T-cell (primary cell): ENCODE measurements at regions not wholly inside any gene's neighbourhood (a gene's known extent, or its start where the extent isn't known, plus 50 kb on each side); places are given as distances from the start of the nearest gene placed in this dataset.

Experiments
- ATAC-seq, 4 experiments: fragments of 200-7000 bp in 3 of 4; fragments of 150-1000 bp in 1 of 4; cut with Tn5 transposase; replicated peaks in 1 of 4; 1 replicate in 3 of 4; 2 replicates in 1 of 4; pipeline ENCODE4 v1.10.0; 2021; ENCODE audit warnings: moderate library complexity in 3 of 4, mild to moderate bottlenecking in 2 of 4, moderate number of reproducible peaks in 1 of 4
- CTCF ChIA-PET, 2 donors: fragments of 300-600 bp; sonication (Branson Sonifier 250); formaldehyde crosslinking; loops; one replicate each; lab custom pipeline; 2022; ENCODE audit warnings: antibody characterized with exemption in 2 of 2; lab: Charles Lee
- POLR2A ChIA-PET, 2 donors: fragments of 300-600 bp; sonication (Branson Sonifier 250); formaldehyde crosslinking; loops; one replicate each; lab custom pipeline; 2022; ENCODE audit warnings: antibody characterized with exemption in 2 of 2; lab: Charles Lee
- DNase-seq, 35 experiments: peaks; one replicate each; pipeline versions ENCODE4 v3.0.0 to v3.0.0-alpha.2; 2013 to 2023
- H3K27ac ChIP-seq: one replicate; pipeline ENCODE4 v1.5.1; 2013; ENCODE audit warnings: low read length
- H3K27me3 ChIP-seq, 2 experiments: replicated peaks in 1 of 2; 1 replicate in 1 of 2; 2 replicates in 1 of 2; pipeline versions ENCODE4 v1.6.1 to v1.7.0; 2013; ENCODE audit warnings: low read length in 1 of 2, mixed read lengths in 1 of 2; ENCODE audit not compliant: control insufficient read depth in 2 of 2, insufficient read depth in 2 of 2; ENCODE audit errors: extremely low read depth in 1 of 2
- H3K36me3 ChIP-seq, 2 donors: 1 replicate in 1 of 2; 2 replicates in 1 of 2; pipeline versions ENCODE4 v1.6.1 to v1.7.0; 2013; ENCODE audit warnings: low read length in 1 of 2; ENCODE audit not compliant: control insufficient read depth in 2 of 2, insufficient read depth in 1 of 2; ENCODE audit errors: extremely low read depth in 1 of 2
- H3K4me1 ChIP-seq, 2 experiments: 1 replicate in 1 of 2; 2 replicates in 1 of 2; pipeline versions ENCODE4 v1.6.1 to v1.7.0; 2013; ENCODE audit warnings: low read length in 2 of 2, mixed read lengths in 1 of 2; ENCODE audit not compliant: insufficient read depth in 2 of 2, control insufficient read depth in 1 of 2; ENCODE audit errors: extremely low read depth in 1 of 2
- H3K4me3 ChIP-seq, 2 donors: 1 replicate in 1 of 2; 2 replicates in 1 of 2; pipeline versions ENCODE4 v1.5.1 to v1.7.0; 2013; ENCODE audit warnings: mild to moderate bottlenecking in 2 of 2, low read length in 1 of 2, moderate library complexity in 1 of 2; ENCODE audit not compliant: control insufficient read depth in 1 of 2; ENCODE audit errors: extremely low read depth in 1 of 2
- H3K9me3 ChIP-seq: 2 replicates; pipeline ENCODE4 v1.7.0; 2013
- H3K27ac Mint-ChIP-seq, 2 donors: one replicate each; pipeline ENCODE4 v1.8.0; 2020 to 2021; ENCODE audit warnings: mild to moderate bottlenecking in 2 of 2, mixed read lengths in 2 of 2
- H3K27me3 Mint-ChIP-seq, 2 donors: one replicate each; pipeline ENCODE4 v1.8.0; 2021 to 2022; ENCODE audit warnings: mixed read lengths in 2 of 2
- H3K36me3 Mint-ChIP-seq: one replicate; pipeline ENCODE4 v1.8.0; 2021; ENCODE audit warnings: mixed read lengths
- H3K4me1 Mint-ChIP-seq, 3 donors: one replicate each; pipeline ENCODE4 v1.8.0; 2020 to 2022; ENCODE audit warnings: mixed read lengths in 3 of 3, mild to moderate bottlenecking in 1 of 3
- H3K4me3 Mint-ChIP-seq, 3 donors: one replicate each; pipeline ENCODE4 v1.8.0; 2020 to 2022; ENCODE audit warnings: mild to moderate bottlenecking in 3 of 3, mixed read lengths in 3 of 3, moderate library complexity in 3 of 3
- H3K9me3 Mint-ChIP-seq, 3 donors: one replicate each; pipeline ENCODE4 v1.8.0; 2020 to 2022; ENCODE audit warnings: mixed read lengths in 3 of 3
- WGBS: methylation state at CpG from one replicate; pipeline ENCODE4 v1.1.5; 2013; ENCODE audit warnings: missing lambda C conversion rate; ENCODE audit not compliant: insufficient coverage; 5-methylcytosine and 5-hydroxymethylcytosine counted together

- H3K4me1 Mint-ChIP-seq, result no peaks in the 10 kb centered on the region
- ATAC-seq, result no peak
- peaks cover 10 to 38% of the 10 kb centered on the region in 2 donors for H3K27me3 Mint-ChIP-seq
- Histone ChIP-seq H3K36me3 (no peaks in the 10 kb centered on the region), H3K27ac (no peak overlapping the region), H3K4me3 (no peak overlapping the region), H3K4me1 (no peaks in the 10 kb centered on the region), H3K9me3 (no peaks in the 10 kb centered on the region), H3K27me3 (peaks cover 0 to 7% of the 10 kb centered on the region in 2 experiments)
- H3K9me3 Mint-ChIP-seq, result no peaks in the 10 kb centered on the region
- no CpG with 5 or more reads among the region's 2 CpGs for WGBS
- H3K4me3 Mint-ChIP-seq, result no peak overlapping the region
- ChIA-PET POLR2A (no interaction called here), CTCF (no interaction called here)
- no peaks in the 10 kb centered on the region for H3K36me3 Mint-ChIP-seq
- H3K27ac Mint-ChIP-seq, result no peak overlapping the region
- no peak for DNase-seq
Measured at GRCh38 chr2:237227190-237227589, 141.5 kb downstream of the COPS8 start.

GRCh38 chr2:237227592-237228280 lies 142.0 kb downstream of the COPS8 start:
- Mint-ChIP-seq H3K27ac (no peak overlapping the region), H3K36me3 (no peaks in the 10 kb centered on the region), H3K9me3 (no peaks in the 10 kb centered on the region), H3K27me3 (peaks cover 9 to 39% of the 10 kb centered on the region in 2 donors), H3K4me3 (no peak overlapping the region), H3K4me1 (no peaks in the 10 kb centered on the region)
- ATAC-seq, result no peak
- H3K4me1 ChIP-seq, result no peaks in the 10 kb centered on the region
- WGBS, result 32% methylated on average over 4 of the region's 7 CpGs
- no peaks in the 10 kb centered on the region for H3K36me3 ChIP-seq
- H3K27me3 ChIP-seq, result peaks cover 0 to 7% of the 10 kb centered on the region in 2 experiments
- CTCF ChIA-PET, result no interaction called here
- H3K9me3 ChIP-seq, result no peaks in the 10 kb centered on the region
- POLR2A ChIA-PET, result no interaction called here
- DNase-seq, result no peak
- no peak overlapping the region for H3K4me3 ChIP-seq
- H3K27ac ChIP-seq, result no peak overlapping the region

GRCh38 chr2:237228281-237228625 lies 142.6 kb downstream of the COPS8 start:
- POLR2A ChIA-PET, result no interaction called here
- Histone ChIP-seq H3K9me3 (no peaks in the 10 kb centered on the region), H3K36me3 (no peaks in the 10 kb centered on the region), H3K27ac (no peak overlapping the region), H3K4me1 (no peaks in the 10 kb centered on the region), H3K27me3 (peaks cover 0 to 7% of the 10 kb centered on the region in 2 experiments), H3K4me3 (no peak overlapping the region)
- Mint-ChIP-seq H3K36me3 (no peaks in the 10 kb centered on the region), H3K4me1 (no peaks in the 10 kb centered on the region), H3K27me3 (peaks cover 5 to 40% of the 10 kb centered on the region in 2 donors), H3K27ac (no peak overlapping the region), H3K9me3 (no peaks in the 10 kb centered on the region), H3K4me3 (no peak overlapping the region)
- WGBS, result 97% methylated on average over 4 of the region's 4 CpGs
- DNase-seq (no peak), ATAC-seq (no peak)
- CTCF ChIA-PET, result no interaction called here

- Histone ChIP-seq H3K27ac (no peak overlapping the region), H3K4me3 (no peak overlapping the region), H3K9me3 (no peaks in the 10 kb centered on the region), H3K4me1 (no peaks in the 10 kb centered on the region), H3K27me3 (peaks cover 0 to 8% of the 10 kb centered on the region in 2 experiments), H3K36me3 (no peaks in the 10 kb centered on the region)
- Mint-ChIP-seq H3K27me3 (peaks cover 6 to 40% of the 10 kb centered on the region in 2 donors), H3K4me3 (no peak overlapping the region), H3K4me1 (no peaks in the 10 kb centered on the region), H3K27ac (no peak overlapping the region), H3K36me3 (no peaks in the 10 kb centered on the region), H3K9me3 (no peaks in the 10 kb centered on the region)
- no peak for DNase-seq
- ChIA-PET POLR2A (no interaction called here), CTCF (no interaction called here)
- WGBS, result no CpG with 5 or more reads among the region's 2 CpGs
- no peak for ATAC-seq
Measured at GRCh38 chr2:237229905-237230304, 144.2 kb downstream of the COPS8 start.

GRCh38 chr2:237230355-237230754 lies 144.7 kb downstream of the COPS8 start:
- DNase-seq, result no peak
- H3K4me3 Mint-ChIP-seq, result no peak overlapping the region
- peaks cover 6 to 40% of the 10 kb centered on the region in 2 donors for H3K27me3 Mint-ChIP-seq
- Histone ChIP-seq H3K36me3 (no peaks in the 10 kb centered on the region), H3K4me3 (no peak overlapping the region), H3K9me3 (no peaks in the 10 kb centered on the region), H3K27ac (no peak overlapping the region), H3K4me1 (no peaks in the 10 kb centered on the region), H3K27me3 (peaks cover 0 to 8% of the 10 kb centered on the region in 2 experiments)
- CTCF ChIA-PET, result no interaction called here
- H3K27ac Mint-ChIP-seq, result no peak overlapping the region
- H3K4me1 Mint-ChIP-seq, result no peaks in the 10 kb centered on the region
- no peak for ATAC-seq
- no peaks in the 10 kb centered on the region for H3K9me3 Mint-ChIP-seq
- POLR2A ChIA-PET, result no interaction called here
- no peaks in the 10 kb centered on the region for H3K36me3 Mint-ChIP-seq
- WGBS, result 100% methylated on average over 1 of the region's 3 CpGs

GRCh38 chr2:237231593-237231992 lies 145.9 kb downstream of the COPS8 start:
- Mint-ChIP-seq H3K9me3 (no peaks in the 10 kb centered on the region), H3K4me3 (no peak overlapping the region), H3K27ac (no peak overlapping the region), H3K4me1 (no peaks in the 10 kb centered on the region), H3K27me3 (peaks cover 12 to 40% of the 10 kb centered on the region in 2 donors), H3K36me3 (no peaks in the 10 kb centered on the region)
- 81% methylated on average over 6 of the region's 9 CpGs for WGBS
- ATAC-seq (no peak), DNase-seq (no peak)
- Histone ChIP-seq H3K9me3 (no peaks in the 10 kb centered on the region), H3K4me1 (no peaks in the 10 kb centered on the region), H3K4me3 (no peak overlapping the region), H3K27ac (no peak overlapping the region), H3K36me3 (no peaks in the 10 kb centered on the region), H3K27me3 (peaks cover 0 to 8% of the 10 kb centered on the region in 2 experiments)
- ChIA-PET POLR2A (no interaction called here), CTCF (no interaction called here)

GRCh38 chr2:237232166-237232565 lies 146.5 kb downstream of the COPS8 start:
- DNase-seq (no peak), ATAC-seq (no peak)
- Histone ChIP-seq H3K27me3 (peaks cover 0 to 8% of the 10 kb centered on the region in 2 experiments), H3K4me3 (no peak overlapping the region), H3K27ac (no peak overlapping the region), H3K4me1 (no peaks in the 10 kb centered on the region), H3K9me3 (no peaks in the 10 kb centered on the region), H3K36me3 (no peaks in the 10 kb centered on the region)
- no peak overlapping the region for H3K27ac Mint-ChIP-seq
- peaks cover 12 to 40% of the 10 kb centered on the region in 2 donors for H3K27me3 Mint-ChIP-seq
- no peaks in the 10 kb centered on the region for H3K4me1 Mint-ChIP-seq
- POLR2A ChIA-PET, result no interaction called here
- H3K9me3 Mint-ChIP-seq, result no peaks in the 10 kb centered on the region
- no peak overlapping the region for H3K4me3 Mint-ChIP-seq
- CTCF ChIA-PET, result no interaction called here
- no peaks in the 10 kb centered on the region for H3K36me3 Mint-ChIP-seq
